ENCODE measurements at regions not wholly inside any gene's neighbourhood (a gene's known extent, or its start where the extent isn't known, plus 50 kb on each side); places are given as distances from the start of the nearest gene placed in this dataset.
"Not testable (repeated sequence)": the region's sequence is repeated elsewhere in the genome, so short reads cannot be mapped to it uniquely, and the experiment has no call there.

GRCh38 chr21:25487046-25487594, 120.2 kb downstream of the MRPL39 start:
- DNase-seq (ENCODE audit: low read depth): no peak

GRCh38 chr21:25485914-25486313, 121.4 kb downstream of the MRPL39 start:
- no peak for DNase-seq (ENCODE audit: low read depth)

- no peak for DNase-seq (ENCODE audit: low read depth)
Observed at GRCh38 chr21:25467896-25468295, 139.4 kb downstream of the MRPL39 start.

- DNase-seq (ENCODE audit: low read depth): not testable (repeated sequence)
Observed at GRCh38 chr21:25467071-25467470, 140.2 kb downstream of the MRPL39 start.

- no peak for DNase-seq (ENCODE audit: low read depth)
Observed at GRCh38 chr21:25466470-25466869, 140.8 kb downstream of the MRPL39 start.

GRCh38 chr21:25465263-25465662, 142.0 kb downstream of the MRPL39 start:
- DNase-seq (ENCODE audit: low read depth): no peak

GRCh38 chr21:25464275-25464674, 143.0 kb downstream of the MRPL39 start:
- DNase-seq (ENCODE audit: low read depth): no peak

GRCh38 chr21:25462517-25462971, 144.7 kb downstream of the MRPL39 start:
- no peak for DNase-seq (ENCODE audit: low read depth)

GRCh38 chr21:25461725-25462124, 145.6 kb downstream of the MRPL39 start:
- DNase-seq (ENCODE audit: low read depth): no peak

GRCh38 chr21:25459993-25460392, 147.3 kb downstream of the MRPL39 start:
- no peak for DNase-seq (ENCODE audit: low read depth)

- DNase-seq (ENCODE audit: low read depth): no peak
Observed at GRCh38 chr21:25459365-25459764, 147.9 kb downstream of the MRPL39 start.

GRCh38 chr21:25458484-25458883, 148.8 kb downstream of the MRPL39 start:
- no peak for DNase-seq (ENCODE audit: low read depth)

- no peak for DNase-seq (ENCODE audit: low read depth)
Observed at GRCh38 chr21:25457946-25458345, 149.3 kb downstream of the MRPL39 start.

GRCh38 chr21:25457411-25457810, 149.9 kb downstream of the MRPL39 start:
- DNase-seq (ENCODE audit: low read depth): no peak

GRCh38 chr21:25456672-25457071, 150.6 kb downstream of the MRPL39 start:
- DNase-seq (ENCODE audit: low read depth): peak; percentile 49

GRCh38 chr21:25453524-25453923, 153.8 kb downstream of the MRPL39 start:
- no peak for DNase-seq (ENCODE audit: low read depth)

GRCh38 chr21:25449950-25450349, 157.3 kb downstream of the MRPL39 start:
- DNase-seq (ENCODE audit: low read depth): no peak

- no peak for DNase-seq (ENCODE audit: low read depth)
Observed at GRCh38 chr21:25441835-25442234, 165.4 kb downstream of the MRPL39 start.

GRCh38 chr21:25437465-25437864, 169.8 kb downstream of the MRPL39 start:
- DNase-seq (ENCODE audit: low read depth): not testable (repeated sequence)

GRCh38 chr21:25428537-25428936, 178.7 kb downstream of the MRPL39 start:
- DNase-seq (ENCODE audit: low read depth): no peak

- no peak for DNase-seq (ENCODE audit: low read depth)
Observed at GRCh38 chr21:25427828-25428227, 179.5 kb downstream of the MRPL39 start.

GRCh38 chr21:25426580-25426979, 180.7 kb downstream of the MRPL39 start:
- no peak for DNase-seq (ENCODE audit: low read depth)

- DNase-seq (ENCODE audit: low read depth): no peak
Observed at GRCh38 chr21:25425156-25425555, 182.1 kb downstream of the MRPL39 start.

GRCh38 chr21:25424634-25425033, 182.6 kb downstream of the MRPL39 start:
- no peak for DNase-seq (ENCODE audit: low read depth)

- no peak for DNase-seq (ENCODE audit: low read depth)
Observed at GRCh38 chr21:25424048-25424447, 183.2 kb downstream of the MRPL39 start.
